Peyer's patch (tissue), 4 donors: ENCODE measurements at regions not wholly inside any gene's neighbourhood (a gene's known extent, or its start where the extent isn't known, plus 50 kb on each side); places are given as distances from the start of the nearest gene placed in this dataset.

ENCODE experiments used
- CTCF ChIP-seq, 6 experiments: fragments of 450-650 bp in 4 of 6; fragments of 200-600 bp in 2 of 6; sonication (generic) in 1 of 6; IDR thresholded peaks; one replicate each; pipeline ENCODE4 v1.5.1; 2017 to 2019; ENCODE audit warnings: antibody characterized with exemption in 6 of 6, mild to moderate bottlenecking in 3 of 6, moderate library complexity in 1 of 6
- POLR2A ChIP-seq, 2 donors: fragments of 450-650 bp; IDR thresholded peaks; one replicate each; pipeline ENCODE4 v1.5.1; 2017; ENCODE audit warnings: antibody characterized with exemption in 2 of 2, mild to moderate bottlenecking in 2 of 2, moderate library complexity in 2 of 2

GRCh38 chr1:104403883-104404282, 654.2 kb downstream of the AMY1C start:
- TF ChIP-seq CTCF (IDR thresholded peaks at IDR 0.05): no peak
- TF ChIP-seq POLR2A (IDR thresholded peaks at IDR 0.05): no peak
